ENCODE measurements at regions not wholly inside any gene's neighbourhood (a gene's known extent, or its start where the extent isn't known, plus 50 kb on each side); places are given as distances from the start of the nearest gene placed in this dataset.

DNA sequence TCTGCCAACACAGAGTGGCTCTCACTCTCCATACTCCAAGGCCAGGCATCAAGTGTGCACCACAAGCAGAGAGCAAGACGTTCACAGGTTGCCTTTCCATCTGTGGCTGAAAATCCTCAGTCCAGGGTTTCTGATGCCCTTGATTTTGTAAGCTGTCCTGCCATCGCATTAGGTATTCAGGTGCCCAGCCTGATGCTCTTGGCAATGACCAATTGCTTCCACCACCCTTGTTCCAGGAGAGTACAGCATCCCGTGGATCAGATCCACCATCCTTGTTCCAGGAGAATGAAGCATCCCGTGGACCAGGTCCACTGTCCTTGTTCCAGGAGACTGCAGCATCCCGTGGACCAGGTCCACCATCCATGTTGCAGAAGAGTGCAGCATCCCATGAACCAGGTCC is 133.4 kb upstream of the GPC1 start:
- CTCF ChIA-PET = no interaction called here
- TF ChIP-seq CTCF (conservative IDR thresholded peaks at IDR 0.05; ENCODE audit: low read depth, low read length) (no peak), EZH2 (IDR thresholded peaks at IDR 0.05; ENCODE audit: borderline replicate concordance, low read depth, low read length, poor library complexity, severe bottlenecking) (no peak)
- Histone ChIP-seq H3K27me3 (replicated peaks; ENCODE audit: insufficient read depth, low read depth, low read length, poor library complexity) (no peaks in the 10 kb centered on the region), H3K9me3 (ENCODE audit: low read depth, low read length, poor library complexity, severe bottlenecking) (no peaks in the 10 kb centered on the region), H3K27ac (ENCODE audit: low read depth, low read length, poor library complexity, severe bottlenecking) (no peak overlapping the region), H3K4me1 (ENCODE audit: insufficient read depth, low read length, poor library complexity, severe bottlenecking) (no peaks in the 10 kb centered on the region), H3K4me3 (ENCODE audit: low read depth, low read length, poor library complexity, severe bottlenecking) (no peak overlapping the region), H3K36me3 (ENCODE audit: insufficient read depth, low read length, poor library complexity, severe bottlenecking) (no peaks in the 10 kb centered on the region)
- no TSS peak for BruUV-seq (replicated peaks)
- intact Hi-C loops (cut with micrococcal nuclease; ENCODE audit: unreplicated experiment) = no loop called here
- POLR2A ChIA-PET (ENCODE audit: low non-redundant PET) = no interaction called here
- DNase-seq (ENCODE audit: low spot score) = no peak

DNA sequence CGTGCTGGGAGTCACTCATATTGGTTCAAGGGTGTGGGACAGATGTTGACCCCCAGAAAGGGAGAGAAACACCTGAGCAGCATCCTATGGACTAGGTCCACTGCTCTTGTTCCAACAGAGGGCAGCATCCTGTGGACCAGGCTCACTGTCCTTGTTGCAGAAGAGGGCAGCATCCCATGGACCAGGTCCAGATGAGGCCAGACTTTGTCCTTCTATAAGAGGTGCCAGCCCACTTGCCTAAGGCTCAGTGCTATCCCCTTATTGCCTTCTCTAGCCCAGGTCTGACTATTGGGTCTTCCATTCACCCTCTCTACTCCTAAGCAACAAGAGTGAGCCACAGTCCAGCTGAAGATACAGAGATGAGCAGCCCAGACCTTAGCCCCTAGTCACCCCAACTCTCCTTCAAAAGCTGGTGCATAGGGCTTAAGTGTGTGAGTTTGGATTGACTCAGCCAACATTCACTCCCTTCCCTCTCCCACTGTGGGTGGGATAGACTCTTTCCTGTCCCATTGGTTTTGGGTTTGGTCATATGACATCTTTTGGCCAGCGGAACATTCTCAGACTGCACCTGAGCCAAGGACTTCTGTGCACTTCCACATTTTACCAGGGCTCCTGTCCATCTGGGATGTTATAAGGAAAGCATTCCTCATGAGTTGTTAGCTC is 132.4 kb upstream of the GPC1 start:
- no peaks in the 10 kb centered on the region for H3K4me1 ChIP-seq (ENCODE audit: insufficient read depth, low read length, poor library complexity, severe bottlenecking)
- no peaks in the 10 kb centered on the region for H3K27me3 ChIP-seq (replicated peaks; ENCODE audit: insufficient read depth, low read depth, low read length, poor library complexity)
- H3K9me3 ChIP-seq (ENCODE audit: low read depth, low read length, poor library complexity, severe bottlenecking) = no peaks in the 10 kb centered on the region
- POLR2A ChIA-PET (ENCODE audit: low non-redundant PET) = no interaction called here
- intact Hi-C loops (cut with micrococcal nuclease; ENCODE audit: unreplicated experiment) = no loop called here
- no TSS peak for BruUV-seq (replicated peaks)
- TF ChIP-seq CTCF (conservative IDR thresholded peaks at IDR 0.05; ENCODE audit: low read depth, low read length) (no peak), EZH2 (IDR thresholded peaks at IDR 0.05; ENCODE audit: borderline replicate concordance, low read depth, low read length, poor library complexity, severe bottlenecking) (no peak)
- no peak for DNase-seq (ENCODE audit: low spot score)
- no peak overlapping the region for H3K4me3 ChIP-seq (ENCODE audit: low read depth, low read length, poor library complexity, severe bottlenecking)
- no peak overlapping the region for H3K27ac ChIP-seq (ENCODE audit: low read depth, low read length, poor library complexity, severe bottlenecking)
- CTCF ChIA-PET = no interaction called here
- no peaks in the 10 kb centered on the region for H3K36me3 ChIP-seq (ENCODE audit: insufficient read depth, low read length, poor library complexity, severe bottlenecking)

DNA sequence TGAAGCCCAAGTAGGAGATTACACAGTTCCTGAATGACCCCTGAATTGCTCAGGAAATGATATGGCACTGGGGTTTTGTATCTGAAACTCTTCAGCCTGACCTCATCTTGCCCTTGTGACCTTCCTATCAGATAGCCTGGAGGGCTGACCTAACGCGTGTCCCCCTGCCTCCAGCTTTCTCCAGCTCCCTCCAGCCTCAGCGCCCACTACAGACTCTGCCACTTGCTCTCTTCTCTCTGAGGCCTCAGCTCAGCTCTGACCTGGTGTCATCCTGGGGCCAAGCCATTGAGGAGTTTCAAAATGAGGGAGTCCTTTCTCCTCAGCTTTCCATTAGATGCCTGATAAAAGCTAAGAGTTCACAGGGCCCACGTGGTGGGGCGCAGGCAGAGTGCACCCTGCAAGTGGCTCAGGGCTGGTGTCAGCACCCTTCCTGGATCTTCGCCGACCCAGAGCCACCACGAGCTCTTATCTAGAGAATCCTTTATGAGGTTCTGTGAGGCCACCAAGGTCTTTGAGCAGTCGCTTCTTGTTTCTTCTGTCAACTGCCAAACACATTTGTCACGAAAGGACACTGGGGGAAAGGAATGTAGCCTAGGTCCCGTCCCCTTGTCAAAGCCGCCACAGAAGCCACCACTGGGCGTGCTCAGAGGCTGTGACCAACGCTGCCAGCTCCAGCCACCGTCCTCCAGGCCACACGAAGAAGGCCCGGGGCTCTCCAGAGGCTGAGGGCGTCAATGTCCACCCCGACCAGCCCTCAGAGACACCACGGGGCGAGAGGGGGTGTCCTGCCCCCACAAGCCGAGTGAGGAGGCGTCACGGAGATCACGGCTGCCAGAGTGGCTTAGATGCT is 131.3 kb upstream of the GPC1 start:
- no peaks in the 10 kb centered on the region for H3K36me3 ChIP-seq (ENCODE audit: insufficient read depth, low read length, poor library complexity, severe bottlenecking)
- ChIA-PET POLR2A (ENCODE audit: low non-redundant PET) (no interaction called here), CTCF (no interaction called here)
- no TSS peak for BruUV-seq (replicated peaks)
- no peaks in the 10 kb centered on the region for H3K4me1 ChIP-seq (ENCODE audit: insufficient read depth, low read length, poor library complexity, severe bottlenecking)
- no peaks in the 10 kb centered on the region for H3K9me3 ChIP-seq (ENCODE audit: low read depth, low read length, poor library complexity, severe bottlenecking)
- H3K27me3 ChIP-seq (replicated peaks; ENCODE audit: insufficient read depth, low read depth, low read length, poor library complexity) = no peaks in the 10 kb centered on the region
- intact Hi-C loops (cut with micrococcal nuclease; ENCODE audit: unreplicated experiment) = no loop called here
- no peak overlapping the region for H3K27ac ChIP-seq (ENCODE audit: low read depth, low read length, poor library complexity, severe bottlenecking)
- no peak overlapping the region for H3K4me3 ChIP-seq (ENCODE audit: low read depth, low read length, poor library complexity, severe bottlenecking)
- TF ChIP-seq EZH2 (IDR thresholded peaks at IDR 0.05; ENCODE audit: borderline replicate concordance, low read depth, low read length, poor library complexity, severe bottlenecking) (no peak), CTCF (conservative IDR thresholded peaks at IDR 0.05; ENCODE audit: low read depth, low read length) (no peak)
- DNase-seq (ENCODE audit: low spot score) = no peak

Measured in A673 (cell line).